Gastroesophageal sphincter (tissue), 3 donors: ENCODE measurements at regions not wholly inside any gene's neighbourhood (a gene's known extent, or its start where the extent isn't known, plus 50 kb on each side); places are given as distances from the start of the nearest gene placed in this dataset.

Experiments used
- EP300 ChIP-seq: sonication (generic); formaldehyde crosslinking; IDR thresholded peaks from one replicate; pipeline ENCODE4 v1.6.1; 2017; ENCODE audit warnings: antibody characterized with exemption, mild to moderate bottlenecking
- POLR2AphosphoS5 ChIP-seq: sonication (generic); formaldehyde crosslinking; IDR thresholded peaks from one replicate; pipeline ENCODE4 v1.6.1; 2017; ENCODE audit warnings: antibody characterized with exemption
- TF ChIP-seq, protein P1 (sequence below), 4 experiments: fragments of 200-600 bp in 2 of 4; fragments of 450-650 bp in 2 of 4; sonication (generic) in 1 of 4; IDR thresholded peaks; one replicate each; pipeline ENCODE4 v1.5.1; 2017 to 2019; ENCODE audit warnings: antibody characterized with exemption in 4 of 4, mild to moderate bottlenecking in 2 of 4, moderate library complexity in 2 of 4

DNA sequence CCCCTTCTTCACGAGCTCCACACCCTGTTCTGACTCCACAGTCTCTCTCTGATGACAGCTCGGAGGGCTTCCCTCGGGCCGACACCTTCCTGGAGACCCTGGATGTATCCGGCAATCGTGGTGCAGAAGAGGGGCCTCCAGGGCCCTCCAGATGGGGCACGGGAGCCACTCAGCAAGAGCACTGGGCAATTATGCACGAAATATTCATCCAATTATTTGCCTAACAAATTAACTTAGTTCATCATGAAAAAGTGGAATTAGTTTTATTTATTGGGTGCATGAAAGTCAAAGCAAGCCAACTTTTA, 277.3 kb upstream of the HDAC4 start:
- TF ChIP-seq EP300 (no peak), POLR2AphosphoS5 (no peak)
- TF ChIP-seq, protein P1, sequence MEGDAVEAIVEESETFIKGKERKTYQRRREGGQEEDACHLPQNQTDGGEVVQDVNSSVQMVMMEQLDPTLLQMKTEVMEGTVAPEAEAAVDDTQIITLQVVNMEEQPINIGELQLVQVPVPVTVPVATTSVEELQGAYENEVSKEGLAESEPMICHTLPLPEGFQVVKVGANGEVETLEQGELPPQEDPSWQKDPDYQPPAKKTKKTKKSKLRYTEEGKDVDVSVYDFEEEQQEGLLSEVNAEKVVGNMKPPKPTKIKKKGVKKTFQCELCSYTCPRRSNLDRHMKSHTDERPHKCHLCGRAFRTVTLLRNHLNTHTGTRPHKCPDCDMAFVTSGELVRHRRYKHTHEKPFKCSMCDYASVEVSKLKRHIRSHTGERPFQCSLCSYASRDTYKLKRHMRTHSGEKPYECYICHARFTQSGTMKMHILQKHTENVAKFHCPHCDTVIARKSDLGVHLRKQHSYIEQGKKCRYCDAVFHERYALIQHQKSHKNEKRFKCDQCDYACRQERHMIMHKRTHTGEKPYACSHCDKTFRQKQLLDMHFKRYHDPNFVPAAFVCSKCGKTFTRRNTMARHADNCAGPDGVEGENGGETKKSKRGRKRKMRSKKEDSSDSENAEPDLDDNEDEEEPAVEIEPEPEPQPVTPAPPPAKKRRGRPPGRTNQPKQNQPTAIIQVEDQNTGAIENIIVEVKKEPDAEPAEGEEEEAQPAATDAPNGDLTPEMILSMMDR (IDR thresholded peaks at IDR 0.05), result no peak
